GM19467 (cell line): ENCODE measurements at regions not wholly inside any gene's neighbourhood (a gene's known extent, or its start where the extent isn't known, plus 50 kb on each side); places are given as distances from the start of the nearest gene placed in this dataset.

Source experiments
- ATAC-seq: cut with Tn5 transposase; IDR thresholded peaks from one replicate; pipeline ENCODE4 v1.9.1; 2021; ENCODE audit warnings: mild to moderate bottlenecking, moderate library complexity; ENCODE audit not compliant: unreplicated experiment

GRCh38 chr14:84584511-84584910 is 945.4 kb upstream of the FLRT2 start:
- ATAC-seq = no peak

- no peak for ATAC-seq
Measured at GRCh38 chr14:84591827-84592445, 938.0 kb upstream of the FLRT2 start.

- no peak for ATAC-seq
Measured at GRCh38 chr14:84592770-84593169, 937.2 kb upstream of the FLRT2 start.

GRCh38 chr14:84610086-84610485 is 919.9 kb upstream of the FLRT2 start:
- no peak for ATAC-seq

GRCh38 chr14:84622357-84622756 is 907.6 kb upstream of the FLRT2 start:
- ATAC-seq = no peak

- ATAC-seq = no peak
Measured at GRCh38 chr14:84643446-84643845, 886.5 kb upstream of the FLRT2 start.

- ATAC-seq = no peak
Measured at GRCh38 chr14:84646786-84647500, 883.0 kb upstream of the FLRT2 start.

GRCh38 chr14:84655014-84655413 is 874.9 kb upstream of the FLRT2 start:
- ATAC-seq = no peak

- no peak for ATAC-seq
Measured at GRCh38 chr14:84657911-84658310, 872.0 kb upstream of the FLRT2 start.

- ATAC-seq = no peak
Measured at GRCh38 chr14:84670796-84671195, 859.1 kb upstream of the FLRT2 start.

- ATAC-seq = no peak
Measured at GRCh38 chr14:84671776-84672175, 858.2 kb upstream of the FLRT2 start.

- ATAC-seq = no peak
Measured at GRCh38 chr14:84674636-84675035, 855.3 kb upstream of the FLRT2 start.

- no peak for ATAC-seq
Measured at GRCh38 chr14:84686550-84686949, 843.4 kb upstream of the FLRT2 start.

- ATAC-seq = no peak
Measured at GRCh38 chr14:84688297-84689025, 841.5 kb upstream of the FLRT2 start.

GRCh38 chr14:84694161-84694560 is 835.8 kb upstream of the FLRT2 start:
- no peak for ATAC-seq

GRCh38 chr14:84704601-84705000 is 825.3 kb upstream of the FLRT2 start:
- ATAC-seq = no peak

GRCh38 chr14:84707830-84708229 is 822.1 kb upstream of the FLRT2 start:
- no peak for ATAC-seq

- ATAC-seq = no peak
Measured at GRCh38 chr14:84708865-84709264, 821.1 kb upstream of the FLRT2 start.

- no peak for ATAC-seq
Measured at GRCh38 chr14:84726471-84726870, 803.5 kb upstream of the FLRT2 start.

- ATAC-seq = no peak
Measured at GRCh38 chr14:84749191-84749955, 780.6 kb upstream of the FLRT2 start.

GRCh38 chr14:84750284-84750683 is 779.7 kb upstream of the FLRT2 start:
- ATAC-seq = no peak
